GM12873 (cell line): ENCODE measurements at regions not wholly inside any gene's neighbourhood (a gene's known extent, or its start where the extent isn't known, plus 50 kb on each side); places are given as distances from the start of the nearest gene placed in this dataset.

Experiments
- TF ChIP-seq, protein P1 (sequence below): IDR thresholded peaks from 2 replicates; pipeline ENCODE4 v1.5.1; 2012; ENCODE audit warnings: low read depth, mild to moderate bottlenecking, moderate library complexity, low read length, control low read depth; ENCODE audit not compliant: insufficient read depth; ENCODE audit errors: missing control alignments

- TF ChIP-seq, protein P1, sequence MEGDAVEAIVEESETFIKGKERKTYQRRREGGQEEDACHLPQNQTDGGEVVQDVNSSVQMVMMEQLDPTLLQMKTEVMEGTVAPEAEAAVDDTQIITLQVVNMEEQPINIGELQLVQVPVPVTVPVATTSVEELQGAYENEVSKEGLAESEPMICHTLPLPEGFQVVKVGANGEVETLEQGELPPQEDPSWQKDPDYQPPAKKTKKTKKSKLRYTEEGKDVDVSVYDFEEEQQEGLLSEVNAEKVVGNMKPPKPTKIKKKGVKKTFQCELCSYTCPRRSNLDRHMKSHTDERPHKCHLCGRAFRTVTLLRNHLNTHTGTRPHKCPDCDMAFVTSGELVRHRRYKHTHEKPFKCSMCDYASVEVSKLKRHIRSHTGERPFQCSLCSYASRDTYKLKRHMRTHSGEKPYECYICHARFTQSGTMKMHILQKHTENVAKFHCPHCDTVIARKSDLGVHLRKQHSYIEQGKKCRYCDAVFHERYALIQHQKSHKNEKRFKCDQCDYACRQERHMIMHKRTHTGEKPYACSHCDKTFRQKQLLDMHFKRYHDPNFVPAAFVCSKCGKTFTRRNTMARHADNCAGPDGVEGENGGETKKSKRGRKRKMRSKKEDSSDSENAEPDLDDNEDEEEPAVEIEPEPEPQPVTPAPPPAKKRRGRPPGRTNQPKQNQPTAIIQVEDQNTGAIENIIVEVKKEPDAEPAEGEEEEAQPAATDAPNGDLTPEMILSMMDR, result no peak
These were observed 195.0 kb downstream of the IGLL1 start for GRCh38 chr22:23384923-23385677.

GRCh38 chr22:23384431-23384830, 195.7 kb downstream of the IGLL1 start:
- TF ChIP-seq, protein P1, result no peak

DNA sequence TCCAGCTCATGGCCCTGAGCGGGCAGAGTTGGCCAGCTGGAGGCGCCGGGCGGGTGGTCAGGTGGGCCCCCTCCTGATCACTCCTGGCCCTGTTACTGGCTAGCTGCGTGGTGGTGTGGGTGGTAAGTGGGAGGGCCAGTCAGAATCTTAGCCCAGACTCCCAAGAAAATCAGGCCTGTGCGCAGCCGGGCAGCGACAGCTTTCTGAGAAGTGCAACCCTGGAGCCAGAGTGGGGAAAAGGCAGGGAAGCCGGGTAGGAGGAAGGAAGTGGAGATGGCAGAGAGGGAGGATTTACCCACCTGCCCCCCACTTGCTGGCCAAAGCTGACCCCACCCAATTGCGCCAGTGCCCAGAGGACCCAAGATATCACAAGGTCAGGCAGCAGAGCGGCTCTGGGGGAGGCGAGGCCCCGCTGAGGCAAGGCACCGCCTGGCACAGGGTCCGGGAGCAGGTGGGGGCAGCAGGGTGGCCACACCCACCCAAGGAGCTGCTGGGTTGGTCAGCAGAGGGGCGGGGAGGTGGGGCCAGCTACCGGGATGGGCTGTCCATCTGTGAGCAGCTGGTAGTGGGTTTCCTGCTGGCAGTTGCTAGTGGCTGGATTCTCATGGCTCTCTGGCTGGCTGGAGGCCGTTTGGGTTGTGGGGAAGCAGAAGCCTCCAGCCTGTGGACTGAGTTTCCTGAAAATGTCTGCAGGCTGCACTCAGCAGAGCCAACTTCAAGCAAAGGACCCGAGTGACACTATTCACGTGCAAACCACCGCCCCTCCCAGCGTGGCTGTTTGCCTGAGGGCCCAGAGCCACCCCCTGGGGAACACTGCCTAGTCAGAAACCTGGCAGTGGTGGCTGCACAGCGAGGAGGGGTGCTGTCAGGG, 196.4 kb downstream of the IGLL1 start:
- TF ChIP-seq, protein P1, result no peak

DNA sequence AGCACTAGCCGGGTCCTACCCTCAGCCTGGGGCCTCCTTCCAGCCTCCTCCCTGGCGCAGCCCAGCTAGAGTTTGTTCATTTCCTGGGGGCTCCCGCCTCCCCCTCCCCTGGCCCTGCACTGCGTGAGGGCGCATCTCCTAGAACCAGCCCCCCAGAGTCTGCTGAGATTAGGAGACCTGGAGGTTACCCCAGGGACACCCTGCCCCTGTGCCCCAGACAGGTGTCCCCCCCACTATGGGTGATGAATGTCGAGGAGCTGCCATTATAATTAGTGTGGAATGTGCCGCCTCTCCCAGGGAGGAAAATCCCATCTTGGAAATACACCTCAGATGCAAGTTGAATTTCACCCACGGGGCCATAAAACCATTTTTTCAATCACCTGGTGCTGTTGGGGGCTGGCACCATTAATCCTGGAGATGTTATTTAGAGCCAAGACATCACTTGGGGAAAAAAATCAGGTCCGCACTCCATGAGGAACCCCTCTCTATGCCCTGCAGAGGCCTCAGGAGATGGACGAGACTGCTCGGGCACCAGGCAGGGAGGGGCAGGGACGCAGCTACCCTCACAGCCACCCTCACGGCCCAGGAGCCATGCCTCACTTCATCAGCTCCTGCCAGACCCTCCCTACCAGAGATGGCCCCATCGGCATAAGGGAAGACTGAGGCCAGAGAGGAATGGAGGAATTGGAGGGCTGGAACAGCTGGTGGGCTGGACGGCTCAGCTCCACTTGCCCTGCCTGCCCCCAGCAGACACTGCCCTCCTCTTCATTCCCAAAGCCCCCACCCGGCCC, 197.5 kb downstream of the IGLL1 start:
- TF ChIP-seq, protein P1, result no peak

- TF ChIP-seq, protein P1, result no peak
These were observed 198.2 kb downstream of the IGLL1 start for GRCh38 chr22:23381661-23382427.

- TF ChIP-seq, protein P1, result no peak
These were observed 199.2 kb downstream of the IGLL1 start for GRCh38 chr22:23380911-23381310.
